GM13976 (cell line): ENCODE measurements at regions not wholly inside any gene's neighbourhood (a gene's known extent, or its start where the extent isn't known, plus 50 kb on each side); places are given as distances from the start of the nearest gene placed in this dataset.
"Not testable (repeated sequence)": the region's sequence is repeated elsewhere in the genome, so short reads cannot be mapped to it uniquely, and the experiment has no call there.

Experiments used
- DNase-seq: peaks from one replicate; pipeline ENCODE4 v3.0.0; 2012; ENCODE audit warnings: low spot score
- CTCF ChIP-seq: IDR thresholded peaks from 2 replicates; pipeline ENCODE4 v1.5.1; 2012; ENCODE audit warnings: borderline replicate concordance, mild to moderate bottlenecking; ENCODE audit not compliant: insufficient read depth; ENCODE audit errors: extremely low read depth, missing control alignments, control extremely low read depth
- in situ Hi-C: fragments of 300-500 bp; cut with MboI; formaldehyde crosslinking; loops from one replicate; pipeline ENCODE4 v1.12.0; 2022; ENCODE audit warnings: low sequenced_read_pairs, mixed read lengths, inconsistent platforms; ENCODE audit not compliant: unreplicated experiment

GRCh38 chrX:104459796-104460195 lies 106.2 kb upstream of the IL1RAPL2 start:
- in situ Hi-C loops: no loop called here
- no peak for DNase-seq
- no peak for TF ChIP-seq CTCF

GRCh38 chrX:104457130-104457529 lies 108.9 kb upstream of the IL1RAPL2 start:
- in situ Hi-C loops: not testable (repeated sequence)

GRCh38 chrX:104450316-104450715 lies 115.7 kb upstream of the IL1RAPL2 start:
- no peak for TF ChIP-seq CTCF
- no peak for DNase-seq
- in situ Hi-C loops: no loop called here

More at GRCh38 chrX:104457130-104457529, 108.9 kb upstream of the IL1RAPL2 start:
- not testable (repeated sequence) for DNase-seq

GRCh38 chrX:104445591-104445990 lies 120.4 kb upstream of the IL1RAPL2 start:
- DNase-seq: no peak
- TF ChIP-seq CTCF: no peak
- in situ Hi-C loops: no loop called here

- TF ChIP-seq CTCF: no peak
- in situ Hi-C loops: no loop called here
- no peak for DNase-seq
Observed at GRCh38 chrX:104435249-104435648, 130.8 kb upstream of the IL1RAPL2 start.

GRCh38 chrX:104432321-104432720 lies 133.7 kb upstream of the IL1RAPL2 start:
- DNase-seq: no peak
- in situ Hi-C loops: no loop called here
- TF ChIP-seq CTCF: no peak

GRCh38 chrX:104430742-104431119 lies 135.3 kb upstream of the IL1RAPL2 start:
- in situ Hi-C loops: no loop called here
- DNase-seq: no peak
- TF ChIP-seq CTCF: no peak
